ENCODE measurements at regions not wholly inside any gene's neighbourhood (a gene's known extent, or its start where the extent isn't known, plus 50 kb on each side); places are given as distances from the start of the nearest gene placed in this dataset.

DNA sequence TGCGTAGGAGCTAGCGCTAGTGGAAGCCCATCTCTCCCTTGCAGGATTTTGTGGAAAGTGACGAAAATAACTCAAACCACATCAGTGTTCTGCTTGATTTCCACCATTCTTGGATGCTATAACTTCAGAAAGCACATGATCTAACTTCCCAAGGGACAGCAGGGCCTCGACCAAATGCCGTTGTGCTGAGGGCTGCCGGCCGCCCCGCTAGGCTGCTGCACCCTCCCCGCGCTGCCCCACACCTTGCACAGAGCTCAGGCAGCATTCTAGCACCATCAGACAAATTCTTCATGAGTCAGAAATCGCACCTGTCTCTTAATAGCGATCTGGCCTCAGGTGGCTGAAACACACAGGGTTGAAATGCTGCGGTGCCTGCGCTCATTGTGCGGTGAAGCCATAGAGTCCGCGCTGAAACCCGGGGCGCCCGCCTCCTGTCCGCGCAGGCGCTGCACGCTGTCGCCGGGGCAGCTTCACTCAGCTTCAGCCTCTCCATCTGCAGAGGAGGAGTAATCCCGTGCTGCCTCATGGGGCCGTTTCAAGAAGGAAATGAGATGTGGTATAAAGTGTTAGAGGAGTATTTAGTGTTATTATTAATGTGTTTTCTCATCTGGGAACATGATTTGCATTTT, 59.2 kb upstream of the B3GAT1 start:
- no peak for DNase-seq (ENCODE audit: low spot score)
- TF ChIP-seq, protein P1, sequence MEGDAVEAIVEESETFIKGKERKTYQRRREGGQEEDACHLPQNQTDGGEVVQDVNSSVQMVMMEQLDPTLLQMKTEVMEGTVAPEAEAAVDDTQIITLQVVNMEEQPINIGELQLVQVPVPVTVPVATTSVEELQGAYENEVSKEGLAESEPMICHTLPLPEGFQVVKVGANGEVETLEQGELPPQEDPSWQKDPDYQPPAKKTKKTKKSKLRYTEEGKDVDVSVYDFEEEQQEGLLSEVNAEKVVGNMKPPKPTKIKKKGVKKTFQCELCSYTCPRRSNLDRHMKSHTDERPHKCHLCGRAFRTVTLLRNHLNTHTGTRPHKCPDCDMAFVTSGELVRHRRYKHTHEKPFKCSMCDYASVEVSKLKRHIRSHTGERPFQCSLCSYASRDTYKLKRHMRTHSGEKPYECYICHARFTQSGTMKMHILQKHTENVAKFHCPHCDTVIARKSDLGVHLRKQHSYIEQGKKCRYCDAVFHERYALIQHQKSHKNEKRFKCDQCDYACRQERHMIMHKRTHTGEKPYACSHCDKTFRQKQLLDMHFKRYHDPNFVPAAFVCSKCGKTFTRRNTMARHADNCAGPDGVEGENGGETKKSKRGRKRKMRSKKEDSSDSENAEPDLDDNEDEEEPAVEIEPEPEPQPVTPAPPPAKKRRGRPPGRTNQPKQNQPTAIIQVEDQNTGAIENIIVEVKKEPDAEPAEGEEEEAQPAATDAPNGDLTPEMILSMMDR (IDR thresholded peaks at IDR 0.05; ENCODE audit: borderline replicate concordance, control extremely low read depth, extremely low read depth, insufficient read depth, missing control alignments), result no peak
- in situ Hi-C loops (cut with MboI; ENCODE audit: low sequenced_read_pairs, unreplicated experiment), result no loop called here

DNA sequence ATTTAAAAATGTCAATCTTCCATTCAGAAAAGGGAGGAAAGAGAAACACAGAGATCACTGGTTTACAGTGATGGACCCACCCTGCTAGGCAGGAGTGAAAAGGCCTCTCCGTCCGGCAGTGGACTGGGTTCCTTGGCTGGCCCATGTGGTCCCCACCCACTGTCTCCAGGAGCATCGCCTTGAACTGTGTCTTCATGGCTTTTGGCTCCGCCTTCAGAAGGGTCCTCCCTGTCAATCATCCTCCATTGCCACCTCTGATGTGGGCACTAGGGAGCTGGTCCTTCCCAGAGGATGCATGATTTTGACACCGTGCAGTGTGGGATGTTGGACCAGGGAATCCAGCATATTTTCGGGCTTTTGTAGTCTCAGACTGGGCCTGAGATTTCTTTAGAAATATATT, 58.2 kb upstream of the B3GAT1 start:
- in situ Hi-C loops (cut with MboI; ENCODE audit: low sequenced_read_pairs, unreplicated experiment), result no loop called here

DNA sequence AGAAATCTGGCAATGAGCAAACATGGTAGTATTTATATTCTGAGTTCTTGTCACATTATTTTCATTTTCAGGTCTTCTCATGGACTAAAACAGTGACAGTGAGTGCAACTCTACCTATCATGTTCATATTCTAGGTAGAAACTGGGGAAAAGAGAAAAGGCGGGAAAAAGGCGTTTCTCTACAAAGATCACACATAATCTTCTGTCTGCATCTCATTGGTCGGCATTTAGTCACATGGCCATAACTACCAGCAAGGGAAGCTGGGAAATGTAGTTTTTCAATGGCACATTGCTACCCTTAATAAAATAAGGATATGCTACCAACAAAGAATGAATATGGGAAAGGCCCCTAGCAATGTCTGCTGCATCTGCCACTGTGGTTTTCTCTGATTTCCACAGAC, 57.6 kb upstream of the B3GAT1 start:
- DNase-seq (ENCODE audit: low spot score), result no peak
- TF ChIP-seq, protein P1 (IDR thresholded peaks at IDR 0.05; ENCODE audit: borderline replicate concordance, control extremely low read depth, extremely low read depth, insufficient read depth, missing control alignments), result no peak
- in situ Hi-C loops (cut with MboI; ENCODE audit: low sequenced_read_pairs, unreplicated experiment), result no loop called here

More for the DNA sequence above, 58.2 kb upstream of the B3GAT1 start:
- TF ChIP-seq, protein P1 (IDR thresholded peaks at IDR 0.05; ENCODE audit: borderline replicate concordance, control extremely low read depth, extremely low read depth, insufficient read depth, missing control alignments), result no peak
- DNase-seq (ENCODE audit: low spot score), result no peak

DNA sequence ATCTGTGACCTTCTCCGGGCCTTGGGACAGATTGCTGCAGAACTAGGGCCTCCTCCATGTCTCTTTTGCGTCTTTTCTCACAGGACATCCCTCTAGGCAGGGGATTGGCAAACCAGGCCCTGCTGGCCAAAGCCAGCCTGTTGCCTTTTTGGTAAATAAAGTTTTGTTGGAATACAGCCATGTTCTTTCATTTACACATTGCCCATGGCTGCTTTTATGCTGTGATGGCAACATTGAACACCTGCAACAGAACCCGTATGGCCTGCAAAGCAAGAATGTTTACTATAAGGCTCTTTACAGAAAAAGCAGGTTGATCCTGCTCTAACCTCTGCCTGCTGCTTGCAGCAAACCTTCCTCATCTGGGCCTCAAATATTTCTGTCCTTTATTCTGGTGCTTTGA, 56.8 kb upstream of the B3GAT1 start:
- TF ChIP-seq, protein P1 (IDR thresholded peaks at IDR 0.05; ENCODE audit: borderline replicate concordance, control extremely low read depth, extremely low read depth, insufficient read depth, missing control alignments), result no peak
- DNase-seq (ENCODE audit: low spot score), result no peak
- in situ Hi-C loops (cut with MboI; ENCODE audit: low sequenced_read_pairs, unreplicated experiment), result no loop called here

DNA sequence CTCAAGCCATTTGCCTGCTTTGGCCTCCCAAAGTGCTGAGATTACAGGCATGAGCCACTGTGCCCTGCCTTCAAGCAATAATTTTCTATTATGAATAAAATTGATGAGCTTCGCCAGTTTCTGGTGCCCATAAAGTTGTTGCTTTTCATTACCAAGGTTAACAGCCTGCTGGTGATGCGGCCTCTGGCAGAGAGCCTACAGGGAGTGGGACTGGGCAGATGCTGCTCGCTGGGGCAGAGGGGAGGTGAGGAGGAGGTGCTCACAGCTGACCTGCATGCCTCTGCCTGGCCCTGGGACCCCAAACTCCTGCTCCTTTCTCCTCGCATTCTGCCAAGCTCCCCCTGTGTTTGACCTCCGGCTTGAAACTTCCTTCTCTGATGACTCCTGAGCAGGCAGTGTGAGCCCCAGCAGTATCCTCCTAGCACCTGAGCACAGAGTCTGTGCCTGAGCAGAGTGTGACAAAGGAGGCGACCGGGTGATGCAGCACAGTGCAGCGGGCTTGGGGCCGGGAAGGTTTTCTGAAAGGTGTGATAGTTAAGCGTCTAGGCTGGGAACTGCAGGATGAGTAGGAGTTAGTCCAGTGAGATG, 56.1 kb upstream of the B3GAT1 start:
- in situ Hi-C loops (cut with MboI; ENCODE audit: low sequenced_read_pairs, unreplicated experiment), result no loop called here
- TF ChIP-seq, protein P1 (IDR thresholded peaks at IDR 0.05; ENCODE audit: borderline replicate concordance, control extremely low read depth, extremely low read depth, insufficient read depth, missing control alignments), result no peak
- DNase-seq (ENCODE audit: low spot score), result no peak

DNA sequence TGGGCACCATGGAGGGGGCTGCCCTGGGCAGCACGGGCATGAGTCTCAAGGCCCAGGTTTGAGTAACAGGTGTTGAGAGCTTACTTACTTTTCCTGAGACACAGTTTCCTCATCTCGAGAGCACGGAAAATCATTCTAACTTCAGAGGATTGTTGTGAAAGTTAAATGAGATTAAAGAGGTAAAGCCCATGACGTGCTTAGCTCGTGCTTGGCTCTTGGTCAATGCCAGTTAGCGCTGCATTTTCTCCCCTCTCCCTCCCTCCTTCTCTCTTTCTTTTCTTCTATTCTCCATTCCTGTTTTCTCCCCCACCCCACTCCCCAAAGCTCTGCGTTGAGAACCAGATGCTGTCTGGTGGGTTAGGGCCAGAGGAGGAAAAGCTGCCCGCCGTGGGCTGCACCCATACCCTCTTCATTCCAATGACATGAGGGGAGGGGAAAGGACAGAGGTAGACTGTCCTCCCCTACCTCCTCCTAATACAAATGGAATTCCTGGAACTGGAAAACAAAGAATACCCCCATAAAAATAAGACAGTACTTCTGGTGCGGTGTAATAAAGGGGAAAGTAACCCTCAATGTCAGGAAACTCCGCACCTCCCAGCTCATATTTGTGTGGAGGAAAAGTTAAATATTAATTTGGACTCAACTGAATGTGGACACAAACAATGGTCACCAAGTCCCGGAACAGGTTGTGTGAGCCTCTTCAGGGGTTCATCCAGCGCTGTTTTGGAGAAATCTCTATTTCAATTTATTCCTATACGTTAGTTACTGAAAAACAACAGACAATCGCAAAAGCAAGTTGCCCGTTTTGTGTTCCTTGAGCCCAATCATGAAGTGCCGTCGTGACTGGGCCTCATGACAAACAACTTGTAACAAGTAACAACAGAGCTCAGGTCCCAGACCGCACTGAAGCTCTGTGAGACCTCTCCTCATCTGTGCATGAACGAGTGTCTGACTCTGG, 54.8 kb upstream of the B3GAT1 start:
- in situ Hi-C loops (cut with MboI; ENCODE audit: low sequenced_read_pairs, unreplicated experiment), result no loop called here
- DNase-seq (ENCODE audit: low spot score), result no peak
- TF ChIP-seq, protein P1 (IDR thresholded peaks at IDR 0.05; ENCODE audit: borderline replicate concordance, control extremely low read depth, extremely low read depth, insufficient read depth, missing control alignments), result no peak

All from GM13976 (cell line).